Epithelial cell of proximal tubule (primary cell): ENCODE measurements at regions not wholly inside any gene's neighbourhood (a gene's known extent, or its start where the extent isn't known, plus 50 kb on each side); places are given as distances from the start of the nearest gene placed in this dataset.

Source experiments
- DNase-seq: peaks from one replicate; pipeline ENCODE4 v3.0.0-alpha.2; 2011; ENCODE audit warnings: low read depth
- H3K4me3 ChIP-seq: 2 replicates; pipeline ENCODE4 v1.5.1; 2011; ENCODE audit warnings: low read depth, mild to moderate bottlenecking, low read length
- CTCF ChIP-seq: conservative IDR thresholded peaks from 2 replicates; pipeline ENCODE4 v1.5.1; 2012; ENCODE audit warnings: low read depth, mild to moderate bottlenecking, low read length

- TF ChIP-seq CTCF: peak; percentile 16
- DNase-seq: no peak
These were observed 181.2 kb downstream of the MACROH2A1 start for GRCh38 chr5:135217669-135218485.

GRCh38 chr5:135216471-135217343, 182.3 kb downstream of the MACROH2A1 start:
- no peak for TF ChIP-seq CTCF
- H3K4me3 ChIP-seq: no peak overlapping the region
- DNase-seq: no peak

More at GRCh38 chr5:135217669-135218485, 181.2 kb downstream of the MACROH2A1 start:
- no peak overlapping the region for H3K4me3 ChIP-seq

- no peak for DNase-seq
- TF ChIP-seq CTCF: no peak
- H3K4me3 ChIP-seq: no peak overlapping the region
These were observed 181.8 kb upstream of the PITX1 start for GRCh38 chr5:135215617-135216470.

- no peak for DNase-seq
- TF ChIP-seq CTCF: no peak
- H3K4me3 ChIP-seq: no peak overlapping the region
These were observed 181.0 kb upstream of the PITX1 start for GRCh38 chr5:135214897-135215616.

- no peak for TF ChIP-seq CTCF
- H3K4me3 ChIP-seq: no peak overlapping the region
- no peak for DNase-seq
These were observed 179.6 kb upstream of the PITX1 start for GRCh38 chr5:135213466-135214239.
